ENCODE measurements at regions not wholly inside any gene's neighbourhood (a gene's known extent, or its start where the extent isn't known, plus 50 kb on each side); places are given as distances from the start of the nearest gene placed in this dataset.

- no peak for TF ChIP-seq POLR2A (IDR thresholded peaks at IDR 0.05)
- TF ChIP-seq CTCF (IDR thresholded peaks at IDR 0.05): no peak
- TF ChIP-seq POLR2AphosphoS5 (IDR thresholded peaks at IDR 0.05): no peak
These were observed 191.9 kb upstream of the STK26 start for GRCh38 chrX:131831185-131831520.
